ENCODE measurements at regions not wholly inside any gene's neighbourhood (a gene's known extent, or its start where the extent isn't known, plus 50 kb on each side); places are given as distances from the start of the nearest gene placed in this dataset.

GRCh38 chr2:23183733-23184132 is 201.2 kb upstream of the KLHL29 start:
- no peak for DNase-seq

- no peak for DNase-seq
These were observed 186.5 kb upstream of the KLHL29 start for GRCh38 chr2:23198316-23199114.

- peak in 1 of 2 donors; percentile 7 for DNase-seq
These were observed 185.7 kb upstream of the KLHL29 start for GRCh38 chr2:23199115-23199918.

GRCh38 chr2:23200068-23200786 is 184.8 kb upstream of the KLHL29 start:
- no peak for DNase-seq

GRCh38 chr2:23200787-23201114 is 184.2 kb upstream of the KLHL29 start:
- DNase-seq, result no peak

- DNase-seq, result no peak
These were observed 181.6 kb upstream of the KLHL29 start for GRCh38 chr2:23203383-23203782.

GRCh38 chr2:23204685-23205242 is 180.2 kb upstream of the KLHL29 start:
- DNase-seq, result no peak

GRCh38 chr2:23206650-23207049 is 178.3 kb upstream of the KLHL29 start:
- DNase-seq, result no peak

GRCh38 chr2:23207871-23208270 is 177.1 kb upstream of the KLHL29 start:
- no peak for DNase-seq

GRCh38 chr2:23208339-23208738 is 176.6 kb upstream of the KLHL29 start:
- no peak for DNase-seq

GRCh38 chr2:23209059-23209458 is 175.9 kb upstream of the KLHL29 start:
- DNase-seq, result no peak

GRCh38 chr2:23211987-23212583 is 172.9 kb upstream of the KLHL29 start:
- DNase-seq, result no peak

GRCh38 chr2:23213196-23213595 is 171.8 kb upstream of the KLHL29 start:
- no peak for DNase-seq

GRCh38 chr2:23215016-23215415 is 170.0 kb upstream of the KLHL29 start:
- DNase-seq, result no peak

- no peak for DNase-seq
These were observed 165.3 kb upstream of the KLHL29 start for GRCh38 chr2:23219666-23220065.

GRCh38 chr2:23220513-23221094 is 164.4 kb upstream of the KLHL29 start:
- DNase-seq, result no peak

GRCh38 chr2:23221236-23221635 is 163.7 kb upstream of the KLHL29 start:
- no peak for DNase-seq

- no peak for DNase-seq
These were observed 163.1 kb upstream of the KLHL29 start for GRCh38 chr2:23221901-23222300.

- no peak for DNase-seq
These were observed 154.1 kb upstream of the KLHL29 start for GRCh38 chr2:23230885-23231284.

GRCh38 chr2:23231865-23232264 is 153.1 kb upstream of the KLHL29 start:
- DNase-seq, result no peak

GRCh38 chr2:23235292-23235691 is 149.7 kb upstream of the KLHL29 start:
- DNase-seq, result no peak

GRCh38 chr2:23235736-23236135 is 149.2 kb upstream of the KLHL29 start:
- no peak for DNase-seq

GRCh38 chr2:23237147-23237546 is 147.8 kb upstream of the KLHL29 start:
- DNase-seq, result no peak
